ENCODE measurements at regions not wholly inside any gene's neighbourhood (a gene's known extent, or its start where the extent isn't known, plus 50 kb on each side); places are given as distances from the start of the nearest gene placed in this dataset.
A peak's percentile ranks its signal among the peaks of the same experiment; 100 is the strongest.
"Not testable (repeated sequence)": the region's sequence is repeated elsewhere in the genome, so short reads cannot be mapped to it uniquely, and the experiment has no call there.

DNA sequence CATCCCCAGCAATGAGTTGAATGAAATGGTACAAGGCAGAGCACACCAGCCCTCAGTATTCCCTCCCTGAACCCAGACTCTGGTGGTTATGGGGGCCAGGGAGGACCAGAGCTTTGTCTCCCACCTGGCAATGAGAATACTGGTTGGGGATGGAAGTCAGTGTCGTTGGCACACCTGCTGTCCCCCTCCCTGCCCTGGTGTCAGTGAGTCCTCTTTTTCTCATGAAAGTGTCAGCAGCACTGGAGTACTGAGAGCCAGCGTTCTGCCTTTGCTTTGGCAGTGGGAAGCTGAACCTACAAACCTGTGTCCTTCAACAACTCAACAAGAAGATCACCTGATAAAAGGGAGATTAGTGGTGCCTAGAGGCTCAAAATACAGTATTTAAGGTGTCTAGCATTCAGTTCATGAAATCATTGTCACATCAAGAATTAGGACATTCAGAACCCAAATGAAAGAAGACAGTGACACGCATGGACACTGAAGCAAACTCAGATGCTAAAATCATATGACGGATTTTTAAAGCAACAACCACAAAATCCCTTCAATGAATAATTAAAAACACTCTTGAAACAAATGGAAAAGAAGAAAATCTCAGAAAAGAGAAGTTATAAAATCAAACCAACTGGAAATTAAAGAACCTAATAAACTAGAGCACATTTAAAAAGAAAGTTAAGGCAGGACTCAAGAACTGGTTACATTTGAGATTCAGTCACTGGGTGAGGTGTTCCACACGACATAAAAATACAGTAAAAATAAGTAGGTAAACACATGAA, 77.5 kb upstream of the VPREB1 start:
- TF ChIP-seq, protein P1, sequence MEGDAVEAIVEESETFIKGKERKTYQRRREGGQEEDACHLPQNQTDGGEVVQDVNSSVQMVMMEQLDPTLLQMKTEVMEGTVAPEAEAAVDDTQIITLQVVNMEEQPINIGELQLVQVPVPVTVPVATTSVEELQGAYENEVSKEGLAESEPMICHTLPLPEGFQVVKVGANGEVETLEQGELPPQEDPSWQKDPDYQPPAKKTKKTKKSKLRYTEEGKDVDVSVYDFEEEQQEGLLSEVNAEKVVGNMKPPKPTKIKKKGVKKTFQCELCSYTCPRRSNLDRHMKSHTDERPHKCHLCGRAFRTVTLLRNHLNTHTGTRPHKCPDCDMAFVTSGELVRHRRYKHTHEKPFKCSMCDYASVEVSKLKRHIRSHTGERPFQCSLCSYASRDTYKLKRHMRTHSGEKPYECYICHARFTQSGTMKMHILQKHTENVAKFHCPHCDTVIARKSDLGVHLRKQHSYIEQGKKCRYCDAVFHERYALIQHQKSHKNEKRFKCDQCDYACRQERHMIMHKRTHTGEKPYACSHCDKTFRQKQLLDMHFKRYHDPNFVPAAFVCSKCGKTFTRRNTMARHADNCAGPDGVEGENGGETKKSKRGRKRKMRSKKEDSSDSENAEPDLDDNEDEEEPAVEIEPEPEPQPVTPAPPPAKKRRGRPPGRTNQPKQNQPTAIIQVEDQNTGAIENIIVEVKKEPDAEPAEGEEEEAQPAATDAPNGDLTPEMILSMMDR (conservative IDR thresholded peaks at IDR 0.05) = no peak
- Mint-ChIP-seq H3K4me3 (no peak overlapping the region), H3K9me3 (no peaks in the 10 kb centered on the region), H3K4me1 (ENCODE audit: unreplicated experiment) (no peaks in the 10 kb centered on the region), H3K27ac (no peak overlapping the region), H3K36me3 (no peaks in the 10 kb centered on the region), H3K27me3 (peaks cover 74% of the 10 kb centered on the region)
- DNase-seq (ENCODE audit: extremely low spot score, unreplicated experiment) = no peak

DNA sequence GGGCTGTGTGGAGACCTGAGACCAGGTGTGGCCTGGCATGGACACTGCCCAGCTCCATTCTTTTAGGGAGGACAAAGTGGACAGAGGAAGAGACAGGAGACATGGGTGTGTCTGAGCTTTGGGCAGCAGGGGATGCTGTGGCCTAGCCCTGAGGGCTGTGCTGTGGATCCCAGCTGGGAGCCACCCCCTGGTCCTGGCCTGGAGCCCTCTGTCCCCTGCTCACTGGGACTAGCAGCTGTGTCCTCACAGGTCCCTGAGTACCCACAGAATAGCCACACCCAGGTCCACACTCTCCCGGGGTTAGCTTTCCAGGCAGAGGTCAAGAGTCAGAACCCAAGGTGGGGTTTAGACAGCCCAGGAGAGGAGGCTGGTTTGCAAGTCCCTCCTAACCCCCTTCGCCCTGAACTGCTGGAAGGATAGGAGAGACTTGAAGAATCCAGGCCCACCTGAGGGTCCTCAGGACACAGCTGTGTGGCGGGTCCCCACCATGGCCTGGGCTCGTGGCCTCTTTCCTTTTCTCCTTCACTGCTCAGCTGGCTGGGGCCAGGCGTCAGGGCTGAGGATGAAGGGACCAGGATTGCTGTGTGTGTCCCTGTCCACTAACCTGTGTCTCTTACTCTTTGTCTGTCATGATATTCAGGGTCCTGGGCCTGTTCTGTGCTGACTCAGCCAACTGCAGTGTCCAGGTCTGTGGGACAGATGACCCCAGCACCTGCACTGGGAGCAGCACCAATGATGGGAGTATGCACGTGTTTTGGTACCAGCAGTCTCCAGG, 78.5 kb upstream of the VPREB1 start:
- no peak for DNase-seq (ENCODE audit: extremely low spot score, unreplicated experiment)
- TF ChIP-seq, protein P1 (conservative IDR thresholded peaks at IDR 0.05) = no peak
- peaks cover 71% of the 10 kb centered on the region for H3K27me3 Mint-ChIP-seq
- no peak overlapping the region for H3K27ac Mint-ChIP-seq
- no peaks in the 10 kb centered on the region for H3K4me1 Mint-ChIP-seq (ENCODE audit: unreplicated experiment)
- no peaks in the 10 kb centered on the region for H3K9me3 Mint-ChIP-seq
- no peak overlapping the region for H3K4me3 Mint-ChIP-seq
- H3K36me3 Mint-ChIP-seq = no peaks in the 10 kb centered on the region

DNA sequence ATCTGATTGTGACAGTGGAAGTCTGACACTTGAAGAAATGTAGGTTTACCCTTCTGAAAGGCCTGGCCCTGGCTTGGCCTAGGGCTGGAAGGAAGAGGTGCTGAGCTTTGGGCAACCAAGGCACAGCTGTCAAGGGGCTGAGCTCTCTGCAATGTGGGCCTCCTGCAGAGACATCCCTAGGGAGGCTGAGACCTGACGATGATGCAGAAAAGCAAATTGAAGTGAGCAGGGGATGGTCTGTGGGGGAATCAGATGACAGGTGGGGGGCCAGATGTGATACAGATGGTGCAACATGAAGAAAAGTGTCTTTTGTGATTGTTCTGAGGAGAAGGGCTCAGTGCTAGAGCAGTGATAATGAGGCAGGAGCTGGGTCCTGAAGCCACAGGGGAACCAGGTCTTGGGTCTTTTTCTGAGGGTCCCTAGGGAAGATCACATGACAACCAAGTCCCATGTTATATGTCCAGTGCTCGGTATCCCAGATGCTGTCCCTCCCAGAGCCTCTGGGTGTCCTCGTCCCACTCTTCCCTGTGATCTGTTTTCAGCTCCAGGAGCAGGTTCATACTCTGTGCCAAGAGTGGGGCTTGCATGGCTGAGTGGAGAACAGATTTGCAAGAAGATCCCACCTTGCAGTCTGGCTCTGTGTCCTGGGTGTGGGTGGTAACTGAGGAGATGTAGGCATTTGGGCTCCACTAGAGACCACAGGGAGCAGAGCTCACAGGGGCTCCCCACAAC, 79.9 kb upstream of the VPREB1 start:
- Mint-ChIP-seq H3K36me3 (no peaks in the 10 kb centered on the region), H3K4me1 (ENCODE audit: unreplicated experiment) (no peaks in the 10 kb centered on the region), H3K4me3 (no peak overlapping the region), H3K27me3 (peaks cover 62% of the 10 kb centered on the region), H3K27ac (no peak overlapping the region), H3K9me3 (no peaks in the 10 kb centered on the region)
- no peak for DNase-seq (ENCODE audit: extremely low spot score, unreplicated experiment)
- TF ChIP-seq, protein P1 (conservative IDR thresholded peaks at IDR 0.05) = peak; percentile 17

DNA sequence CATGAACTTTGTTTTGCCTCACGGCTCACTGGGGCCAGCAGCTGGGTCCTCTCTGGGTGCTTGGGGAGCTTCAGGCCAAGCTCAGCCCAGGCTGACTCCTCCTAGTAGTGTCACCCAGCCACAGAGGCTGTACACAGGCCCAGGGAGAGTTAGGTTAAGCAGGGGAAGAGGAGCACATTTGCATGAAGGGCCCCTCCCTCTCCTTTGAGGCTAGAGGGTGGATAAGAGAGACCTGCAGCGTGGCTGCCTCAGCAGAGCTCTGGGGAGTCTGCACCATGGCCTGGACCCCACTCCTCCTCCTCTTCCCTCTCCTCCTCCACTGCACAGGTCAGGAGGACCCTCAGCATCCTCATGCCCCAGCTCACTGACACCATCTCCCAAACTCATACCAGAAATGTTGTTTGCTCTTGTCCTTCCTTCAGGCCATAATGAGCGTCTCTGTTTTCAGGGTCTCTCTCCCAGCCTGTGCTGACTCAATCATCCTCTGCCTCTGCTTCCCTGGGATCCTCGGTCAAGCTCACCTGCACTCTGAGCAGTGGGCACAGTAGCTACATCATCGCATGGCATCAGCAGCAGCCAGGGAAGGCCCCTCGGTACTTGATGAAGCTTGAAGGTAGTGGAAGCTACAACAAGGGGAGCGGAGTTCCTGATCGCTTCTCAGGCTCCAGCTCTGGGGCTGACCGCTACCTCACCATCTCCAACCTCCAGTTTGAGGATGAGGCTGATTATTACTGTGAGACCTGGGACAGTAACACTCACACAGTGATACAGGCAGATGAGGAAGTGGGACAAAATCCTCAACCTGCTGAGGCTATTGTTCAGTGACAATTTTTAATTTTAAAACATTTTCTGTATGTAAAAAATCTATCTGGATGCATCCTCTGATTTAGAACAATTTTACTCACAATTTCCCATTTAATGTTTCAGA, 82.4 kb upstream of the VPREB1 start:
- no peaks in the 10 kb centered on the region for H3K36me3 Mint-ChIP-seq
- TF ChIP-seq, protein P1 (conservative IDR thresholded peaks at IDR 0.05) = no peak
- H3K9me3 Mint-ChIP-seq = no peaks in the 10 kb centered on the region
- H3K27me3 Mint-ChIP-seq = peaks cover 58% of the 10 kb centered on the region
- DNase-seq (ENCODE audit: extremely low spot score, unreplicated experiment) = no peak
- H3K4me1 Mint-ChIP-seq (ENCODE audit: unreplicated experiment) = no peaks in the 10 kb centered on the region
- no peak overlapping the region for H3K4me3 Mint-ChIP-seq
- H3K27ac Mint-ChIP-seq = no peak overlapping the region

DNA sequence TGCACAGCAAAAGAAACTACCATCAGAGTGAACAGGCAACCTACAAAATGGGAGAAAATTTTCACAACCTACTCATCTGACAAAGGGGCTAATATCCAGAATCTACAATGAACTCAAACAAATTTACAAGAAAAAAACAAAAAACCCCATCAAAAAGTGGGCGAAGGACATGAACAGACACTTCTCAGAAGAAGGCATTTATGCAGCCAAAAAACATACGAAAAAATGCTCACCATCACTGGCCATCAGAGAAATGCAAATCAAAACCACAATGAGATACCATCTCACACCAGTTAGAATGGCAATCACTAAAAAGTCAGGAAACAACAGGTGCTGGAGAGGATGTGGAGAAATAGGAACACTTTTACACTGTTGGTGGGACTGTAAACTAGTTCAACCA, 83.8 kb upstream of the VPREB1 start:
- H3K4me3 Mint-ChIP-seq; H3K9me3 Mint-ChIP-seq; H3K36me3 Mint-ChIP-seq; H3K4me1 Mint-ChIP-seq (ENCODE audit: unreplicated experiment); DNase-seq (ENCODE audit: extremely low spot score, unreplicated experiment); H3K27ac Mint-ChIP-seq: not testable (repeated sequence)
- peaks cover 57% of the 10 kb centered on the region for H3K27me3 Mint-ChIP-seq

Data from type B pancreatic cell (in vitro differentiated cells).